H1 (cell line): ENCODE measurements at regions not wholly inside any gene's neighbourhood (a gene's known extent, or its start where the extent isn't known, plus 50 kb on each side); places are given as distances from the start of the nearest gene placed in this dataset.

Source experiments
- CTCF ChIA-PET: fragments of 300-600 bp; sonication (Branson Sonifier 250); formaldehyde crosslinking; loops from one replicate; lab custom pipeline; 2021; ENCODE audit not compliant: partially characterized antibody; lab: Charles Lee
- POLR2A ChIA-PET: fragments of 300-600 bp; sonication (Branson Sonifier 250); formaldehyde crosslinking; loops from one replicate; lab custom pipeline; 2021; ENCODE audit warnings: inconsistent platforms; ENCODE audit not compliant: partially characterized antibody; lab: Charles Lee
- DNase-seq, 2 experiments: peaks; one replicate each; pipeline versions ENCODE4 v3.0.0 to v3.0.0-alpha.2; 2010 to 2022; ENCODE audit warnings: low spot score in 2 of 2, low read depth in 1 of 2, mixed read lengths in 1 of 2
- FAIRE-seq: peaks from 2 replicates; lab custom pipeline; 2011; peaks lifted over from hg19 to GRCh38; lab: Jason Lieb, UNC
- H2AFZ ChIP-seq: 2 replicates; pipeline ENCODE4 v1.8.1; 2012; ENCODE audit warnings: low read length, inconsistent platforms
- H2AK5ac ChIP-seq: 2 replicates; pipeline ENCODE4 v1.6.1; 2013; ENCODE audit warnings: low read depth, low read length
- H2BK120ac ChIP-seq: replicated peaks from 2 replicates; pipeline ENCODE3; 2013; ENCODE audit warnings: low read depth, low read length, inconsistent platforms
- H2BK12ac ChIP-seq: 2 replicates; pipeline ENCODE4 v1.6.1; 2013; ENCODE audit warnings: low read depth, low read length
- H2BK15ac ChIP-seq: 2 replicates; pipeline ENCODE4 v1.6.1; 2013; ENCODE audit warnings: low read length
- H2BK20ac ChIP-seq: 2 replicates; pipeline ENCODE4 v1.6.1; 2013; ENCODE audit warnings: low read length
- H2BK5ac ChIP-seq: 2 replicates; pipeline ENCODE4 v1.6.1; 2013; ENCODE audit warnings: low read depth, low read length
- H3K14ac ChIP-seq: 2 replicates; pipeline ENCODE4 v1.6.1; 2013; ENCODE audit warnings: inconsistent platforms; ENCODE audit not compliant: insufficient read length
- H3K18ac ChIP-seq: 2 replicates; pipeline ENCODE4 v1.6.1; 2013; ENCODE audit warnings: low read length; ENCODE audit errors: extremely low read depth
- H3K23ac ChIP-seq: 2 replicates; pipeline ENCODE4 v1.6.1; 2013; ENCODE audit warnings: inconsistent platforms; ENCODE audit not compliant: insufficient read length
- H3K23me2 ChIP-seq: 2 replicates; pipeline ENCODE4 v1.6.1; 2013; ENCODE audit warnings: low read depth, low read length
- H3K27ac ChIP-seq: 2 replicates; pipeline ENCODE4 v1.6.1; 2011; ENCODE audit warnings: low read depth, low read length, inconsistent platforms
- H3K27me3 ChIP-seq, 4 experiments: replicated peaks in 1 of 4; 1 replicate in 1 of 4; 2 replicates in 3 of 4; pipeline versions ENCODE4 v1.6.1 to v1.8.1; 2011 to 2013; ENCODE audit warnings: low read length in 3 of 4, mild to moderate bottlenecking in 3 of 4, inconsistent platforms in 2 of 4, mixed read lengths in 2 of 4, moderate library complexity in 1 of 4; ENCODE audit not compliant: control insufficient read depth in 3 of 4, insufficient read depth in 3 of 4; ENCODE audit errors: extremely low read depth in 1 of 4
- H3K36me3 ChIP-seq, 4 experiments: 2 replicates each; pipeline versions ENCODE4 v1.6.1 to v1.8.1; 2011 to 2013; ENCODE audit warnings: mild to moderate bottlenecking in 4 of 4, low read length in 3 of 4, moderate library complexity in 2 of 4, control low read depth in 1 of 4, inconsistent platforms in 1 of 4; ENCODE audit not compliant: insufficient read depth in 4 of 4, control insufficient read depth in 2 of 4
- H3K4ac ChIP-seq: replicated peaks from 2 replicates; pipeline ENCODE3; 2013; ENCODE audit warnings: low read length, low read depth, mixed read lengths, inconsistent platforms; ENCODE audit not compliant: insufficient read length
- H3K4me1 ChIP-seq, 4 experiments: replicated peaks in 1 of 4; 1 replicate in 1 of 4; 2 replicates in 3 of 4; pipeline versions ENCODE4 v1.6.1 to v1.8.1; 2011 to 2013; ENCODE audit warnings: low read length in 3 of 4, inconsistent platforms in 2 of 4, mixed read lengths in 1 of 4; ENCODE audit not compliant: insufficient read depth in 4 of 4, control insufficient read depth in 3 of 4
- H3K4me2 ChIP-seq, 2 experiments: 2 replicates each; pipeline versions ENCODE4 v1.6.1 to v1.8.1; 2011 to 2013; ENCODE audit warnings: low read depth in 2 of 2, low read length in 2 of 2, control low read depth in 1 of 2, inconsistent platforms in 1 of 2, mild to moderate bottlenecking in 1 of 2; ENCODE audit not compliant: insufficient read depth in 1 of 2
- H3K4me3 ChIP-seq, 4 experiments: fragments of 200-600, 300-600 bp in 1 of 4; sonication (generic), shearing (Covaris generic), sonication (Bioruptor Twin) in 1 of 4; 2 replicates each; pipeline versions ENCODE4 v1.5.1 to v1.8.1; 2011 to 2016; ENCODE audit warnings: low read length in 4 of 4, low read depth in 3 of 4, control low read depth in 2 of 4, inconsistent platforms in 2 of 4, mild to moderate bottlenecking in 2 of 4, mixed read lengths in 1 of 4, moderate library complexity in 1 of 4; ENCODE audit not compliant: insufficient read depth in 2 of 4; ENCODE audit errors: extremely low read depth in 1 of 4
- H3K56ac ChIP-seq: replicated peaks from 2 replicates; pipeline ENCODE3; 2013; ENCODE audit warnings: low read depth, mild to moderate bottlenecking, mixed read lengths, low read length, inconsistent platforms; ENCODE audit not compliant: insufficient read length
- H3K79me1 ChIP-seq: 2 replicates; pipeline ENCODE4 v1.6.1; 2013; ENCODE audit warnings: low read depth, low read length, control low read depth
- H3K79me2 ChIP-seq, 2 experiments: 2 replicates each; pipeline versions ENCODE4 v1.6.1 to v1.8.1; 2012 to 2013; ENCODE audit warnings: low read length in 2 of 2, mild to moderate bottlenecking in 2 of 2, inconsistent platforms in 1 of 2; ENCODE audit not compliant: insufficient read depth in 2 of 2, control insufficient read depth in 1 of 2
- H3K9ac ChIP-seq, 4 experiments: replicated peaks in 1 of 4; 1 replicate in 1 of 4; 2 replicates in 3 of 4; pipeline versions ENCODE4 v1.6.1 to v1.8.1; 2011 to 2013; ENCODE audit warnings: low read depth in 3 of 4, low read length in 3 of 4, control low read depth in 2 of 4, mild to moderate bottlenecking in 2 of 4, moderate library complexity in 2 of 4, inconsistent platforms in 1 of 4; ENCODE audit errors: extremely low read depth in 1 of 4
- H3K9me3 ChIP-seq, 2 experiments: 2 replicates each; pipeline versions ENCODE4 v1.6.1 to v1.8.1; 2012 to 2013; ENCODE audit warnings: mild to moderate bottlenecking in 2 of 2, moderate library complexity in 2 of 2, control low read depth in 1 of 2, inconsistent platforms in 1 of 2, low read depth in 1 of 2, low read length in 1 of 2, mixed read lengths in 1 of 2; ENCODE audit not compliant: insufficient read depth in 2 of 2
- H4K20me1 ChIP-seq, 2 experiments: replicated peaks in 1 of 2; 2 replicates each; pipeline versions ENCODE3 to v1.8.1; 2011 to 2013; ENCODE audit warnings: inconsistent platforms in 2 of 2, low read length in 2 of 2, mild to moderate bottlenecking in 1 of 2; ENCODE audit not compliant: insufficient read depth in 2 of 2, control insufficient read depth in 1 of 2
- H4K5ac ChIP-seq: 2 replicates; pipeline ENCODE4 v1.6.1; 2013; ENCODE audit warnings: low read length, low read depth, mixed read lengths, inconsistent platforms; ENCODE audit not compliant: insufficient read length
- H4K8ac ChIP-seq: 2 replicates; pipeline ENCODE4 v1.8.0; 2013; ENCODE audit warnings: mild to moderate bottlenecking, moderate library complexity, low read length, inconsistent platforms; ENCODE audit not compliant: insufficient read depth; ENCODE audit errors: extremely low read depth
- H4K91ac ChIP-seq: replicated peaks from 2 replicates; pipeline ENCODE3; 2013; ENCODE audit warnings: low read length, mixed read lengths, inconsistent platforms; ENCODE audit not compliant: insufficient read length
- CBX8 ChIP-seq: fragments of 300-800, 300-1000 bp; sonication (generic); IDR thresholded peaks from 2 replicates; pipeline ENCODE4 v1.7.1; 2016; ENCODE audit warnings: low read depth, low read length, borderline replicate concordance
- CHD1 ChIP-seq: IDR thresholded peaks from 2 replicates; pipeline ENCODE4 v1.6.1; 2012; ENCODE audit warnings: low read depth, low read length, improper control_type of control experiment
- CREB1 ChIP-seq: IDR thresholded peaks from 2 replicates; pipeline ENCODE4 v1.6.1; 2012; ENCODE audit warnings: inconsistent platforms
- FOSL1 ChIP-seq: IDR thresholded peaks from 2 replicates; pipeline ENCODE4 v1.6.1; 2011; ENCODE audit warnings: mild to moderate bottlenecking, low read depth, low read length, moderate library complexity; ENCODE audit not compliant: insufficient read depth
- HDAC6 ChIP-seq: IDR thresholded peaks from one replicate; pipeline ENCODE4 v1.7.1; 2012; ENCODE audit warnings: low read depth, mild to moderate bottlenecking, inconsistent platforms, low read length, moderate library complexity
- TEAD4 ChIP-seq: IDR thresholded peaks from 2 replicates; pipeline ENCODE4 v1.6.1; 2012; ENCODE audit warnings: low read depth, low read length, inconsistent platforms, mixed read lengths
- WGBS, 2 experiments: shearing (Covaris generic) in 1 of 2; methylation state at CpG; one replicate each; pipeline versions ENCODE4 v1.1.6 to v1.1.7; 2013 to 2015; ENCODE audit warnings: low lambda C conversion rate in 2 of 2, mixed read lengths in 2 of 2, inconsistent platforms in 1 of 2, low coverage in 1 of 2, missing lambda C conversion rate in 1 of 2; ENCODE audit not compliant: insufficient replicate concordance in 2 of 2, insufficient coverage in 1 of 2, insufficient read length in 1 of 2; ENCODE audit errors: extremely low coverage in 1 of 2, missing lambda C conversion rate in 1 of 2; 5-methylcytosine and 5-hydroxymethylcytosine counted together

DNA sequence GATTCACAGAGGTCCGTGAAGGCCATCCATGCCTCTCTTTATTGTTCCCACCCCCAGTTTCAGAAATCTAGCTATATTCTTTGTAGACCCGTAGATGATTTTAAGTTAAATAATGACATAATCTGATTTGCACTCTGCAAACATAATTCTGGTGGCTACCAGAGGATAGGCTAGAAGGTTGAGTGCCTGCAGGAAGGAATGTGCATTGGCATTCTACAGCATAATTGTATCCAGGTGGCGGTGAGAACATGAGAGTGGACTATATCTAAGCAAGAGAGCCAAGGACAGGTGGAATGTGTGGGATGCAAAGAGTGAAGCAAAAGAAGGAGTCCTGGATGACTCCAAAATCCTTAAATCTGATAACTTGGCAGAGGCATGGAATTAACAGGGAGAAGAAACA, 298.5 kb upstream of the MME start:
- FAIRE-seq (no peak), DNase-seq (no peak)
- Histone ChIP-seq H3K9me3 (no peaks in the 10 kb centered on the region), H3K27ac (no peak overlapping the region), H2AFZ (no peak overlapping the region), H3K36me3 (no peaks in the 10 kb centered on the region), H2BK12ac (no peak overlapping the region), H2BK120ac (no peak overlapping the region), H4K91ac (no peak overlapping the region), H3K9ac (no peak overlapping the region), H4K20me1 (no peaks in the 10 kb centered on the region), H3K27me3 (no peaks in the 10 kb centered on the region), H3K79me2 (no peaks in the 10 kb centered on the region), H3K4ac (no peak overlapping the region), H3K79me1 (no peaks in the 10 kb centered on the region), H4K8ac (no peak overlapping the region), H3K18ac (no peak overlapping the region), H2AK5ac (no peak overlapping the region), H3K23me2 (no peaks in the 10 kb centered on the region), H3K4me2 (no peak overlapping the region), H3K56ac (no peak overlapping the region), H4K5ac (no peak overlapping the region), H3K4me1 (no peaks in the 10 kb centered on the region; a peak in 1 of 7 replicates), H3K4me3 (no peak overlapping the region), H2BK15ac (no peak overlapping the region), H3K23ac (no peak overlapping the region), H3K14ac (no peak overlapping the region), H2BK20ac (no peak overlapping the region), H2BK5ac (no peak overlapping the region)
- CTCF ChIA-PET = no interaction called here
- POLR2A ChIA-PET = no interaction called here
- 73% methylated on average over 3 of the region's 3 CpGs; no CpG with 5 or more reads in 1 of the 2 experiments for WGBS, 2 experiments
- TF ChIP-seq FOSL1 (no peak), HDAC6 (no peak), CREB1 (no peak), TEAD4 (peak; percentile 68; the same call in 1 of the 2 replicates), CHD1 (no peak), CBX8 (no peak)
